ENCODE measurements at regions not wholly inside any gene's neighbourhood (a gene's known extent, or its start where the extent isn't known, plus 50 kb on each side); places are given as distances from the start of the nearest gene placed in this dataset.

- H3K36me3 Mint-ChIP-seq (ENCODE audit: low read depth): no peaks in the 10 kb centered on the region
- no peak overlapping the region for H3K27ac Mint-ChIP-seq (ENCODE audit: unreplicated experiment)
- no peak overlapping the region for H3K4me3 Mint-ChIP-seq
- no peak for TF ChIP-seq CTCF (conservative IDR thresholded peaks at IDR 0.05)
- no peaks in the 10 kb centered on the region for H3K9me3 Mint-ChIP-seq
- no peaks in the 10 kb centered on the region for H3K27me3 Mint-ChIP-seq (ENCODE audit: low read depth)
- H3K4me1 Mint-ChIP-seq: peaks cover 24% of the 10 kb centered on the region
- no peak for DNase-seq (ENCODE audit: low read depth, low spot score)
Observed at GRCh38 chr2:67927501-67927900, 135.3 kb downstream of the C1D start.

GRCh38 chr2:67930156-67930555 is 132.6 kb downstream of the C1D start:
- no peak for TF ChIP-seq CTCF (conservative IDR thresholded peaks at IDR 0.05)
- H3K4me1 Mint-ChIP-seq: peaks cover 24% of the 10 kb centered on the region
- H3K27ac Mint-ChIP-seq (ENCODE audit: unreplicated experiment): no peak overlapping the region
- no peaks in the 10 kb centered on the region for H3K36me3 Mint-ChIP-seq (ENCODE audit: low read depth)
- H3K27me3 Mint-ChIP-seq (ENCODE audit: low read depth): no peaks in the 10 kb centered on the region
- H3K9me3 Mint-ChIP-seq: peaks cover 6% of the 10 kb centered on the region
- DNase-seq (ENCODE audit: low read depth, low spot score): no peak
- no peak overlapping the region for H3K4me3 Mint-ChIP-seq

DNA sequence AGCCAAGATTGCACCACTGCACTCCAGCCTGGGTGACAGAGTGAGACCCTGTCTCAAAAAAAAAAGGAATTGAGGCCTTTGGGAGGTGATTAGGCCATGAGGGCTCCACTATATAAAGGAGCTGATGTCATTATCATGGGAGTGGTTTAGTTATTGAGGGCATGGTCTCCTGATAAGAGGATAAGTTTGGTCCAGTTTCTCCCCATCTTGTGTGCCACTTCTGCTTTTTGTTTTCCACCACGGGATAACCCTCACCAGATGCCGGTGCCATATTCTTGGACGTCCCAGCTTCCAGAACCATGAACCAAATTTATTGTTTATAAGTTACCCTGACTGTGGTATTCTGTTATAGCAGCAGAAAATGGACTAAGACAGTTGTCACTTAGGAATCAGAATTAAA is 125.8 kb downstream of the C1D start:
- Mint-ChIP-seq H3K4me3 (no peak overlapping the region), H3K27me3 (ENCODE audit: low read depth) (no peaks in the 10 kb centered on the region), H3K36me3 (ENCODE audit: low read depth) (no peaks in the 10 kb centered on the region), H3K27ac (ENCODE audit: unreplicated experiment) (no peak overlapping the region), H3K9me3 (peaks cover 6% of the 10 kb centered on the region), H3K4me1 (no peaks in the 10 kb centered on the region)
- no peak for DNase-seq (ENCODE audit: low read depth, low spot score)
- TF ChIP-seq CTCF (conservative IDR thresholded peaks at IDR 0.05): no peak

GRCh38 chr2:67938053-67938452 is 124.8 kb downstream of the C1D start:
- Mint-ChIP-seq H3K4me3 (no peak overlapping the region), H3K27ac (ENCODE audit: unreplicated experiment) (no peak overlapping the region), H3K36me3 (ENCODE audit: low read depth) (peaks cover 6% of the 10 kb centered on the region), H3K4me1 (no peaks in the 10 kb centered on the region), H3K27me3 (ENCODE audit: low read depth) (no peaks in the 10 kb centered on the region), H3K9me3 (peaks cover 11% of the 10 kb centered on the region)
- no peak for DNase-seq (ENCODE audit: low read depth, low spot score)
- no peak for TF ChIP-seq CTCF (conservative IDR thresholded peaks at IDR 0.05)

DNA sequence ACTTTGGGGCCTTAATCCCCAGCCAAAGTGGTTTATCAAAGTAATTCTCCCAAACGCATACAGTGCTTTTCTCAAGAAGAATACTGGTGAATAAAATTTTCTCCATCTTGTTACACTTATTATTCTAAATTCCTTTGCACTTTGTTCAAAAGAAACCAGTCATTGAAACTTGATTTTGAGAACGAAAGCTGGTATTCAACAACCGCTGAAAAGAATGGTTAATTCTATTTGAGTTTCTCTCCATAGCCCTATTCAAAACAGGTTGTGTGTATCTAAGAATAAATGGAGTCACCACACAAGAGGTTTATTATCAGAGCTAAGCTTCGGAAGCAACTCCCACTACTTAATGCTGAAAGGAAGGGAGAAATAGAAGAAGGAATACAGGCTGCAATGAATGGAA is 117.7 kb downstream of the C1D start:
- H3K27me3 Mint-ChIP-seq (ENCODE audit: low read depth): no peaks in the 10 kb centered on the region
- no peak for TF ChIP-seq CTCF (conservative IDR thresholded peaks at IDR 0.05)
- DNase-seq (ENCODE audit: low read depth, low spot score): no peak
- peaks cover 16% of the 10 kb centered on the region for H3K9me3 Mint-ChIP-seq
- H3K4me1 Mint-ChIP-seq: peaks cover 37% of the 10 kb centered on the region
- H3K4me3 Mint-ChIP-seq: peak overlapping the region; percentile 33
- peak overlapping the region; percentile 91 for H3K27ac Mint-ChIP-seq (ENCODE audit: unreplicated experiment)
- peaks cover 9% of the 10 kb centered on the region for H3K36me3 Mint-ChIP-seq (ENCODE audit: low read depth)

DNA sequence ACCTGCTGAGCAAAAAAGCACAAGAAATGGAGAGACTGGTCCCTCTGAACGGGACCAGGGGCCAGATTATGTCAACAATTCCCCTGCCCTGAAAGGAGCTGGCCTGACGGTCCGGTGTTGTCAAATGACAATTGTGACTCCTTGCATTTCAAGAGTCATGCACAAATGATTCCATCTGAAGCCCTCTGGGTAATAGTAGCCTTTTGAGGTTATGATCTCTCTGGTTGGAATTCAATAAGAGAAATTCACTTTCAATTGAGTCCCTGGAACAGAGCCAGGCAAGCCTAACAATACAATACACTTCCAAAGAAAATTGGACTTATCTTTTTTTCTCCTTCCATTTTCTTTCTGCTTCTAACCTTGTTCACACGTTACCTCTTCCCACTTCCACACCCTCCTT is 116.9 kb downstream of the C1D start:
- Mint-ChIP-seq H3K27ac (ENCODE audit: unreplicated experiment) (no peak overlapping the region), H3K27me3 (ENCODE audit: low read depth) (no peaks in the 10 kb centered on the region), H3K4me1 (peaks cover 39% of the 10 kb centered on the region), H3K9me3 (peaks cover 17% of the 10 kb centered on the region), H3K36me3 (ENCODE audit: low read depth) (peaks cover 9% of the 10 kb centered on the region), H3K4me3 (no peak overlapping the region)
- TF ChIP-seq CTCF (conservative IDR thresholded peaks at IDR 0.05): no peak
- DNase-seq (ENCODE audit: low read depth, low spot score): no peak
